SK-N-SH treated with all-trans-retinoic acid at 6 μM for 48 hours (cell line): ENCODE measurements at regions not wholly inside any gene's neighbourhood (a gene's known extent, or its start where the extent isn't known, plus 50 kb on each side); places are given as distances from the start of the nearest gene placed in this dataset.

Experiments
- ATAC-seq: fragments of 200-7000 bp; cut with Tn5 transposase; 3 replicates; pipeline ENCODE4 v1.9.1; 2020; ENCODE audit warnings: mild to moderate bottlenecking, moderate library complexity
- ARNTL ChIP-seq: fragments of 450-650 bp; formaldehyde crosslinking; IDR thresholded peaks from 2 replicates; pipeline ENCODE4 v1.5.0; 2020; ENCODE audit warnings: low read depth, mild to moderate bottlenecking, moderate library complexity, borderline replicate concordance
- BACH2 ChIP-seq: fragments of 250-450 bp; sonication (Bioruptor Pico); IDR thresholded peaks from 2 replicates; pipeline ENCODE4 v1.9.0; 2021; ENCODE audit warnings: mild to moderate bottlenecking, borderline replicate concordance
- CREB5 ChIP-seq: fragments of 250-450 bp; sonication (Bioruptor Pico); IDR thresholded peaks from 2 replicates; pipeline ENCODE4 v1.5.1; 2020; ENCODE audit warnings: low read depth, mild to moderate bottlenecking, moderate library complexity
- CSDC2 ChIP-seq: fragments of 250-450 bp; sonication (Bioruptor Pico); IDR thresholded peaks from 2 replicates; pipeline ENCODE4 v1.5.0; 2020; ENCODE audit warnings: mild to moderate bottlenecking, moderate library complexity
- ESRRG ChIP-seq: fragments of 250-450 bp; sonication (Bioruptor Pico); IDR thresholded peaks from 2 replicates; pipeline ENCODE4 v1.6.1; 2021; ENCODE audit warnings: mild to moderate bottlenecking
- GLIS3 ChIP-seq: fragments of 250-450 bp; sonication (Bioruptor Pico); IDR thresholded peaks from 2 replicates; pipeline ENCODE4 v1.5.0; 2020; ENCODE audit warnings: mild to moderate bottlenecking, moderate library complexity
- ISL1 ChIP-seq: fragments of 250-450 bp; sonication (Bioruptor Pico); IDR thresholded peaks from 2 replicates; pipeline ENCODE4 v2.1.2; 2022; ENCODE audit warnings: mild to moderate bottlenecking, moderate library complexity
- OSR1 ChIP-seq: fragments of 250-450 bp; sonication (Bioruptor Pico); IDR thresholded peaks from 2 replicates; pipeline ENCODE4 v1.8.0; 2022; ENCODE audit warnings: moderate library complexity, mild to moderate bottlenecking, inconsistent platforms
- PPARA ChIP-seq: fragments of 250-450 bp; sonication (Bioruptor Pico); IDR thresholded peaks from 2 replicates; pipeline ENCODE4 v1.5.0; 2020; ENCODE audit warnings: mild to moderate bottlenecking, borderline replicate concordance
- RARB ChIP-seq: fragments of 250-450 bp; sonication (Bioruptor Pico); IDR thresholded peaks from 2 replicates; pipeline ENCODE4 v1.8.0; 2021; ENCODE audit warnings: mild to moderate bottlenecking, moderate library complexity
- SNAI2 ChIP-seq: fragments of 250-450 bp; sonication (Bioruptor Pico); IDR thresholded peaks from 2 replicates; pipeline ENCODE4 v1.5.0; 2020; ENCODE audit warnings: mild to moderate bottlenecking, moderate library complexity
- TCF4 ChIP-seq: fragments of 250-450 bp; sonication (Bioruptor Pico); IDR thresholded peaks from 2 replicates; pipeline ENCODE4 v1.8.0; 2021; ENCODE audit warnings: mild to moderate bottlenecking, moderate library complexity, borderline replicate concordance
- TOX ChIP-seq: fragments of 250-450 bp; sonication (Bioruptor Pico); IDR thresholded peaks from 2 replicates; pipeline ENCODE4 v1.8.0; 2021; ENCODE audit warnings: mild to moderate bottlenecking, moderate library complexity, borderline replicate concordance
- TSHZ2 ChIP-seq: fragments of 250-450 bp; sonication (Bioruptor Pico); IDR thresholded peaks from 2 replicates; pipeline ENCODE4 v1.5.0; 2020; ENCODE audit warnings: mild to moderate bottlenecking, moderate library complexity
- ZFP3 ChIP-seq: fragments of 250-450 bp; sonication (Bioruptor Pico); IDR thresholded peaks from 2 replicates; pipeline ENCODE4 v1.5.0; 2020; ENCODE audit warnings: mild to moderate bottlenecking, moderate library complexity
- ZFP30 ChIP-seq: fragments of 450-650 bp; formaldehyde crosslinking; IDR thresholded peaks from 2 replicates; pipeline ENCODE4 v1.5.0; 2022; ENCODE audit warnings: mild to moderate bottlenecking, moderate library complexity
- ZNF565 ChIP-seq: fragments of 450-650 bp; formaldehyde crosslinking; conservative IDR thresholded peaks from 2 replicates; pipeline ENCODE4 v1.5.0; 2020; ENCODE audit warnings: low read depth, mild to moderate bottlenecking, moderate library complexity
- ZNF70 ChIP-seq: fragments of 450-650 bp; formaldehyde crosslinking; IDR thresholded peaks from 2 replicates; pipeline ENCODE4 v1.5.0; 2020; ENCODE audit warnings: mild to moderate bottlenecking, moderate library complexity
- ZNF8 ChIP-seq: fragments of 450-650 bp; formaldehyde crosslinking; IDR thresholded peaks from 2 replicates; pipeline ENCODE4 v1.5.0; 2020; ENCODE audit warnings: mild to moderate bottlenecking, moderate library complexity
- TF ChIP-seq, protein P1 (sequence below): fragments of 250-450 bp; sonication (Bioruptor Pico); IDR thresholded peaks from 2 replicates; pipeline ENCODE4 v1.8.0; 2021; ENCODE audit warnings: low read depth, mild to moderate bottlenecking, moderate library complexity, borderline replicate concordance
- TF ChIP-seq, protein P2 (sequence below): fragments of 250-450 bp; sonication (Bioruptor Pico); IDR thresholded peaks from 2 replicates; pipeline ENCODE4 v1.8.0; 2020; ENCODE audit warnings: mild to moderate bottlenecking, moderate library complexity, borderline replicate concordance

DNA sequence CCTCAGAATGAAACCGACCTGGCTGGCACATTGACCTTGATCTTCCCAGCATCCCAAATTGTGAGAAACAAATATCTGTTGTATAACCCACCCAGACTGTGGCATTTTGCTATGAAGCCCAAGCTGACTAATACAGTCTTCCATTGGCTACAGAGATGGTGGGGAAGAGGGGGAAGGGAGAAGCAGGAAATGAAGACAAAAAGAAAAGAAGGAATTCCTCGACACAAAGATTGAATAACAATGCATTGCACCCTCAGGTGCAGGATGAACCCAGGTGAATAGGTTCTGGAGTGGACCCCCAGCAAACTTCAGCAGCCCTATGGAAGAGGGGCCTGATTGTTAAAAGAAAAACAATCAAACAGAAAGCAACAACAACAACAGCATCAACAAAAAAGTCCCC, 270.7 kb downstream of the FSIP2 start:
- no peak for ATAC-seq
- TF ChIP-seq, protein P1, sequence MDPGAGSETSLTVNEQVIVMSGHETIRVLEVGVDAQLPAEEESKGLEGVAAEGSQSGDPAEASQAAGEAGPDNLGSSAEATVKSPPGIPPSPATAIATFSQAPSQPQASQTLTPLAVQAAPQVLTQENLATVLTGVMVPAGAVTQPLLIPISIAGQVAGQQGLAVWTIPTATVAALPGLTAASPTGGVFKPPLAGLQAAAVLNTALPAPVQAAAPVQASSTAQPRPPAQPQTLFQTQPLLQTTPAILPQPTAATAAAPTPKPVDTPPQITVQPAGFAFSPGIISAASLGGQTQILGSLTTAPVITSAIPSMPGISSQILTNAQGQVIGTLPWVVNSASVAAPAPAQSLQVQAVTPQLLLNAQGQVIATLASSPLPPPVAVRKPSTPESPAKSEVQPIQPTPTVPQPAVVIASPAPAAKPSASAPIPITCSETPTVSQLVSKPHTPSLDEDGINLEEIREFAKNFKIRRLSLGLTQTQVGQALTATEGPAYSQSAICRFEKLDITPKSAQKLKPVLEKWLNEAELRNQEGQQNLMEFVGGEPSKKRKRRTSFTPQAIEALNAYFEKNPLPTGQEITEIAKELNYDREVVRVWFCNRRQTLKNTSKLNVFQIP (CRISPR knock-in tag), result no peak
- TF ChIP-seq ZNF70, result no peak
- TF ChIP-seq ZFP3 (CRISPR knock-in tag), result no peak
- no peak for TF ChIP-seq ZNF565 (CRISPR knock-in tag)
- TF ChIP-seq CSDC2 (CRISPR knock-in tag), result no peak
- TF ChIP-seq RARB (CRISPR knock-in tag), result no peak
- TF ChIP-seq TCF4 (CRISPR knock-in tag), result no peak
- TF ChIP-seq ARNTL (CRISPR knock-in tag), result no peak
- no peak for TF ChIP-seq ESRRG (CRISPR knock-in tag)
- no peak for TF ChIP-seq BACH2
- no peak for TF ChIP-seq TSHZ2 (CRISPR knock-in tag)
- no peak for TF ChIP-seq ZNF8 (CRISPR knock-in tag)
- no peak for TF ChIP-seq TOX (CRISPR knock-in tag)
- no peak for TF ChIP-seq ISL1 (CRISPR knock-in tag)
- TF ChIP-seq, all 23 proteins: peak for 0

GRCh38 chr2:186017278-186017677, 278.7 kb downstream of the FSIP2 start:
- TF ChIP-seq CSDC2 (CRISPR knock-in tag), result no peak
- no peak for TF ChIP-seq SNAI2 (CRISPR knock-in tag)
- TF ChIP-seq ZNF70, result no peak
- no peak for TF ChIP-seq ZNF565 (CRISPR knock-in tag)
- TF ChIP-seq, protein P2, sequence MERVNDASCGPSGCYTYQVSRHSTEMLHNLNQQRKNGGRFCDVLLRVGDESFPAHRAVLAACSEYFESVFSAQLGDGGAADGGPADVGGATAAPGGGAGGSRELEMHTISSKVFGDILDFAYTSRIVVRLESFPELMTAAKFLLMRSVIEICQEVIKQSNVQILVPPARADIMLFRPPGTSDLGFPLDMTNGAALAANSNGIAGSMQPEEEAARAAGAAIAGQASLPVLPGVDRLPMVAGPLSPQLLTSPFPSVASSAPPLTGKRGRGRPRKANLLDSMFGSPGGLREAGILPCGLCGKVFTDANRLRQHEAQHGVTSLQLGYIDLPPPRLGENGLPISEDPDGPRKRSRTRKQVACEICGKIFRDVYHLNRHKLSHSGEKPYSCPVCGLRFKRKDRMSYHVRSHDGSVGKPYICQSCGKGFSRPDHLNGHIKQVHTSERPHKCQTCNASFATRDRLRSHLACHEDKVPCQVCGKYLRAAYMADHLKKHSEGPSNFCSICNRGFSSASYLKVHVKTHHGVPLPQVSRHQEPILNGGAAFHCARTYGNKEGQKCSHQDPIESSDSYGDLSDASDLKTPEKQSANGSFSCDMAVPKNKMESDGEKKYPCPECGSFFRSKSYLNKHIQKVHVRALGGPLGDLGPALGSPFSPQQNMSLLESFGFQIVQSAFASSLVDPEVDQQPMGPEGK (CRISPR knock-in tag), result no peak
- no peak for TF ChIP-seq PPARA (CRISPR knock-in tag)
- no peak for TF ChIP-seq TCF4 (CRISPR knock-in tag)
- TF ChIP-seq ZFP30, result no peak
- TF ChIP-seq, protein P1 (CRISPR knock-in tag), result no peak
- TF ChIP-seq TOX (CRISPR knock-in tag), result no peak
- no peak for TF ChIP-seq GLIS3
- no peak for TF ChIP-seq CREB5 (CRISPR knock-in tag)
- no peak for TF ChIP-seq BACH2
- TF ChIP-seq ESRRG (CRISPR knock-in tag), result no peak
- TF ChIP-seq ARNTL (CRISPR knock-in tag), result no peak
- TF ChIP-seq TSHZ2 (CRISPR knock-in tag), result no peak
- no peak for TF ChIP-seq ZNF8 (CRISPR knock-in tag)
- no peak for TF ChIP-seq OSR1 (CRISPR knock-in tag)
- no peak for ATAC-seq
